ENCODE measurements at regions not wholly inside any gene's neighbourhood (a gene's known extent, or its start where the extent isn't known, plus 50 kb on each side); places are given as distances from the start of the nearest gene placed in this dataset.
"Not testable (repeated sequence)": the region's sequence is repeated elsewhere in the genome, so short reads cannot be mapped to it uniquely, and the experiment has no call there.

DNA sequence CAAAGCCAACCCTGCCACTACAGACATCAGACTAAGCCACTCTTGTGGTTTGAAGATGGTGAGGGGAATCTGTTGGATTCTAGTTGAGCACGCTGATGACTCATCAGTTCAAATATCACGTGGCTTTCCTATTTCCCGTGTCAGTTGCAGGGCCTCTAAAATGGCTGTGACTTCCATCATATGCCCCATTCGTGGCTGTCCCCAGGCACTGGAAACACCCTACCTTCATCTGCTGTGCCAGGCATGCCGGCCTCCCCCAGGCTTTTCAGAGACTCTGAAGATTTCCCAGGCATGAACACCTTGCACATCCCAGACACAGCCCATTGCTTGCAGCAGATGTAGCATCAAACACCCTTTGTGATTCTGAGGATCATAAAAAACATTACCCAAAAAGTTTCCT lies 659.9 kb downstream of the UQCRFS1 start:
- no peak for DNase-seq

GRCh38 chr19:28549680-28550277 lies 663.2 kb downstream of the UQCRFS1 start:
- no peak for DNase-seq

DNA sequence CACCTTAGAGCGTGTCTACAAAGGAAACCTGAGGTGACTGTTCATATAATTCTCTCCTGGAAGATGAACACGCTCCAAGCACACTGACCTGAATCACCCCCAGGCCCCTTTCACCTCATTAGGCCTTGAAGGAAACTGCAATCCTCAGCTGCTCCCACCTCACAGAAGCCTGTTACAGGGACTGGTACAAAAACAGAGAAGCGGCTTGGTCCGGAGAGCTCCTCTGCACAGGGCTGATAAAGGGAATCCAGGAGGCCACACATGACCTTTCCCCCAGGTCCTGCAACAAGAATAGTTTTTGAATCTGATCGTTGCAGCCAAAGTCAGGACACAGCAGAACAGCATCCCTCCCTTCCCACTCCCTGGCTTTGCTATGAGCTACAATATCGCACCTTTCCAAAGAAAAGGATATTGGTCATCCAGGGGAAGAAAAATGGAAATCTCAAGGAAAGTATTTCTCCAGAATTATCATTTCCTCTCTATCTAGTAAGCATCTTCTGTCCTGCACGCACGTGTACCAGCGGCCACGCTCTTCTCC lies 666.7 kb downstream of the UQCRFS1 start:
- no peak for DNase-seq

GRCh38 chr19:28545397-28545796 lies 667.6 kb downstream of the UQCRFS1 start:
- DNase-seq, result not testable (repeated sequence)

- no peak for DNase-seq
Measured at GRCh38 chr19:28544451-28545261, 668.3 kb downstream of the UQCRFS1 start.

GRCh38 chr19:28543244-28543776 lies 669.6 kb downstream of the UQCRFS1 start:
- DNase-seq, result no peak

DNA sequence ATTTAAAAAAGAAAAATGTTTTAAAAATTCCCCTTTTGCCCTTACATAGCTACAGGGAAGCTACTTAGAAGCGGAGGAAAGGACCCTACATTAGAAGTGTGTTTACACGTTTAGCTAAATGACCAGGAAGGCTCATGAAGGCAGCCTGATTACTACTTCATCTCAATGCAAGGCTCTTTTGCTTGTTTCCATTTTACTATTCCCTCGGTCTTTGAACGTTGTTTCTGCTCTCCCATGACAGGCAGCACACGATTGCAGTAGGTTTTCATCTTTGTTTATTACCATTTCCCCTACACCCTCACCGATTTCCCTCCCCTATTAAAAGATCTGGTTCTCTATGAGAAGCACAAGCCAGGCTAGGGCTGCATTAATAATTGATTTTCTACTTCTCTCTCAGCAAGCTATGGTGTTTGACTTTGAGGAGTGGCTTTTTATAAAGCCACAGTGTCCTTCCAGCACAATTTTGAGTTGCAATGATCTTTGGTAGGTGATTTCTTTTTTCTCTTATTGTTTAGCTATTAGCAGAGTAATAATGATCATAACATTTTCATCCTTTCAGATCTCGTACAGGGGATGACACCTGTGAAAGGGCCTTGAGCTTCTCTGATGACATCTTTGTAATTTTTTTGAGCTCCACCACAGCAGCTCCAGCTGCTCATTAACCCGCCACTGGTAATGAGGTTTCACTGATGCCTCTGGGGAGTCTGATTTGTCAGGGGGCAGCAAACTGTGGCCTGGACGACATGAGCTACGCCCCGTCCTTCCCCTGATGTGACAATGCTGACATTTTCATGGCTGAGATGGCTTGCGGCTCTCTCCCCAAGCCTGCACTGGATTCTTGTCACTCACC lies 670.3 kb downstream of the UQCRFS1 start:
- no peak for DNase-seq

DNA sequence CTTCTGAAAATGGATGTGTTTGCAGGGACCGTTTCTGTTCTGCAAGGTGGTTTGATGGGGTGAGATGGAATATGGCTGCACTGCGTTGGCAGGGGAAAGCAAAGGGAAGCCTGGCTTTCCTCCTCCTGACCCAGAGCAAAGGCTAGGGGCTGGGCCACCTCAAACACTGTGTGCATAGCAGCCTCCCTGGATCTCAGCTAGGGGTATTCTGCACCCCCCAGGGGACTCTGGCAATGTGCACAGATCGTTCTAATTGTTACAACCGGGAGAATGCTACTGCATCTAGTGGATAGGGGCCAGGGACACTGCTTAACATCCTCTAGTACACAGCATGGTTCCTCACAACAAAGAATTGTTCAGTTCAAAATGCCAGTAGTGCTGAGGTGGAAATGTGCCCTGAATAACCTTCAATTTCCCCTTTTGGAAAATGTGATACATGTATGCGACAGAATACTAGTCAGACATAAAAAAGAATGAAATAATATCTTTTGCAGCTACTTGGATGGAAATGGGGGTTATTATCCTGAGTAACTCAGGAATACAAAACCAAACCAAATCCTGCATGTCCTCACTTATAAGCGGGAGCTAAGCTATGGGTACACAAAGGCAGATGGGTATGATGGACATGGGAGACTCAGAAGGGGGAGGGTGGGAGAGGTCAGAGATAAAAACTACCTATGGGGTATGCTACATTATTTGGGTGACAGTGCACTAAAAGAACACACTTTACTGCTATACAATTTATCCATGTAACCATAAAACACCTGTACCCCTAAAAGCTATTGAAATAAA lies 671.2 kb downstream of the UQCRFS1 start:
- DNase-seq, result no peak

DNA sequence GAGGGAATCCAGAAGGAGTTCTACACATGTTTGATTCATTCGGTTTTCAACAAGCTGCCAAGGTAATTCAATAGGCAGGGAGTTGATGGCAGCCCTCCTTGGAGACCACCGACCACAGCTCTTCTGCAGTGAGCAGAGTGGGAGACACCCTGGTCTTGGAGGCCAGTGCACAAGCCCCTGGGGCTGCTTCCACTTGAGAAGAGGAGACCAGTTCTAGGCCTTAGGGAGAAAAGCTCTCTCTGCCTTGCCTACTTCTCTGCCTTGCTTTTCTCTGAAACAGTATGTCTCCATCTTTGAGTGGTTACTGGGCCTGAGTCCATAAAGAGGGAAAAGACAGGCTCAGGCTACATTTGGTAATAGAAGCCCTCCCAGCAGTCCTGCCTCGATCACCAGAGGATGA lies 671.9 kb downstream of the UQCRFS1 start:
- no peak for DNase-seq

DNA sequence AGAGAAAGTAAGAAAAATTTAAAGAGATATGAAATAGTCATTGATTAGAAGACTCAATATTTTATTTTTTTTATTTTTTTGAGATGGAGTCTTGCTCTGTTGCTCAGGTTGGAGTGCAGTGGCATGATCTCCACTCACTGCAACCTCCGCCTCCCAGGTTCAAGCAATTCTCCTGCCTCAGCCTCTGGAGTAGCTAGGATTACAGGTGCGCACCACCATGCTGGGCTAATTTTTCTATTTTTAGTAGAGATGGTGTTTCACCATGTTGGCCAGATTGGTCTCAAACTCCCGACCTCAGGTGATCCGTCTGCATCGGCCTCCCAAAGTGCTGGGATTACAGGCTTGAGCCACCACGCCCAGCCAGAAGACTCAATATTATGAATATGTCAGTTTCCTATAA lies 672.6 kb downstream of the UQCRFS1 start:
- not testable (repeated sequence) for DNase-seq

GRCh38 chr19:28539759-28540158 lies 673.2 kb downstream of the UQCRFS1 start:
- DNase-seq, result no peak

- not testable (repeated sequence) for DNase-seq
Measured at GRCh38 chr19:28538579-28538978, 674.4 kb downstream of the UQCRFS1 start.

- no peak for DNase-seq
Measured at GRCh38 chr19:28537896-28538295, 675.1 kb downstream of the UQCRFS1 start.

DNA sequence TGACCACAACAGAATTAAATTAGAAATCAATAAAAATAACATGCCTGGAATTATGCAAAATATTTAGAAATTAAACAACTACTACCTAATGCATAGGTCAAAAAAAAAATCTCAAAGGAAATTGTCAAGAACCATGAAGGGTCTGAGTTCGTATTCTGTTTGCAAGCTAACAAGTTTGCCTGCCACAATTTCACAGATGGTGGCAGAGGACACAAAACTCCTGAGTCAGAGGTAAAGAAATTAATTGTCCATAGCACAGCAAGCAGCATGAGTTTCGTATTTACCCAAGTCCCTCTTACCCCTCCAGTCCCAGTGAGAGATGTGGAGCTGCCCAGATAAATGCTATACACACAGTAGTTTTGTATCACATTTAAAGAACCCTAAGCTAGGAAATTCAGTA lies 675.9 kb downstream of the UQCRFS1 start:
- no peak for DNase-seq

DNA sequence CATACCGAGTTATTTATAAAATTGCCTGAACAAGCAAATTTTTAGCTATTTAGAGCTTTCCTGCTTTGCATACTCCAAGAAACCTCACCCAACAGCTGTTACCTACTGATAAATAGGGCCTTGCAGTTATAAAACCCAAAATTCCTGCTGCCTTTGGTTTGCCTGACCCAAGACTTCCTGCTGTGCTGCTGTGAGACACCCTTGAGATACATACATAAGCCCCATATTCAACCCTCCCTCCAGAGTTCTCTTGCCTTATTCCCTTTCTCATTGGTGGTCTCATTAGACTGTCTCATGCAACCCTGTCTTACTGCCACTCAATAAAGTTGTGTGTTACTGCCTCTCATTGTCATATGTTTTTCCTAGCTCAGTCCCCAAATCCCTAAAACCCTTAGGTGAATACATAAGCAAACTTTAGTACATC lies 677.6 kb downstream of the UQCRFS1 start:
- no peak for DNase-seq

GRCh38 chr19:28534766-28535351 lies 678.1 kb downstream of the UQCRFS1 start:
- DNase-seq, result no peak

- DNase-seq, result no peak
Measured at GRCh38 chr19:28532765-28533341, 680.1 kb downstream of the UQCRFS1 start.

DNA sequence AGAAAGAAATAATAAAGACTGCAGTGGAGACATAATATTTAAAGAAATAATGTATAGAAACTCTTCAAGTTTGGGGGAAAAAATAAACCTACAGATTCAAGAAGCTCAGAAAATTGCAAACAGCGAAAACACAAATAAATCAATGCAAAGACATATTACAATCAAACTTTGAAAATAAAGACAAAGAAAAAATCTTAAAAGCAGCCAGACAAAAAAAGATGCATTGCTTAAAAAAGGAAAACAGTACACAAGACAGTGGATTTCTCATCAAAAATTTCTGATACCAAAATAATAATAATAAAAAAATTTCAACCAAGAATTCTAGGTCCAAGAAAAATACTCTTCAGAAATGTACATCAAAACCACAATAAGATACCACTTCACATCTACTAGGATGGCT lies 681.0 kb downstream of the UQCRFS1 start:
- no peak for DNase-seq

DNA sequence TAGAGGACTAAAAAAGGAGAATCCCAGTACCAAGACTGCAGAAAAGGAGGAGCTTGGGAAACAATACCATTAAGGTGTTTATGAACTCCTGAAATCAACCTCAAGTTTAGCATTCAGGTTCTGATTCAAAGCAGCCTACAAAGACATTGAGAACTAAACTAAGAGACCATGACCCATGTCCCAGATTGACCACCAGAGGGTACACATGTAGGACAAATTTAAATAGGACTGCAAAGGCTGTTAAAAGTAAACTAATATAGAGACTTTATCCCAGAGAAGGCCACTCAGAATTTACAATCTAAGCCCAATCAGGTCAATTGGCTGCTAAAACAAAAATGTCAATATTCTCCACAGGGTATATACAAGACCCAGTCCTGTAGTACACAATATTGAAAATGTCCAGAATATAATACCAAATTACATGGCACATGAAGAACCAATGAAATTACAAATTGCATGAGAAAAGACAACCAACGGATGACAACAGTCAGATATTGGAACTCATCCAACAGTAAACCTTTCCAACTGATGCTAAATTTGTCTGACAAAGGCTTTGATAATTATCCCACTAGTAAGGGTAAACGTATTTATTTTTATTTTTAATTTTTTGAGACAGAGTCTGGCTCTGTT lies 682.4 kb downstream of the UQCRFS1 start:
- DNase-seq, result no peak

GRCh38 chr19:28526038-28526437 lies 686.9 kb downstream of the UQCRFS1 start:
- no peak for DNase-seq

GRCh38 chr19:28523619-28524018 lies 689.3 kb downstream of the UQCRFS1 start:
- no peak for DNase-seq

Data from DMS79 treated with DMSO at 0.1 percent for 48 hours (cell line).